ENCODE measurements at regions not wholly inside any gene's neighbourhood (a gene's known extent, or its start where the extent isn't known, plus 50 kb on each side); places are given as distances from the start of the nearest gene placed in this dataset.
"Not testable (repeated sequence)": the region's sequence is repeated elsewhere in the genome, so short reads cannot be mapped to it uniquely, and the experiment has no call there.

GRCh38 chr5:52255308-52255707 lies 532.4 kb upstream of the ITGA1 start:
- no peak for DNase-seq (ENCODE audit: low read depth)

- no peak for DNase-seq (ENCODE audit: low read depth)
Measured at GRCh38 chr5:52262844-52263243, 524.9 kb upstream of the ITGA1 start.

- DNase-seq (ENCODE audit: low read depth), result no peak
Measured at GRCh38 chr5:52269401-52269800, 518.3 kb upstream of the ITGA1 start.

- no peak for DNase-seq (ENCODE audit: low read depth)
Measured at GRCh38 chr5:52269859-52270258, 517.9 kb upstream of the ITGA1 start.

- no peak for DNase-seq (ENCODE audit: low read depth)
Measured at GRCh38 chr5:52275639-52276038, 512.1 kb upstream of the ITGA1 start.

GRCh38 chr5:52277101-52277500 lies 510.6 kb upstream of the ITGA1 start:
- no peak for DNase-seq (ENCODE audit: low read depth)

- DNase-seq (ENCODE audit: low read depth), result no peak
Measured at GRCh38 chr5:52282647-52283046, 505.1 kb upstream of the ITGA1 start.

- DNase-seq (ENCODE audit: low read depth), result no peak
Measured at GRCh38 chr5:52283221-52283620, 504.5 kb upstream of the ITGA1 start.

GRCh38 chr5:52300703-52301372 lies 486.9 kb upstream of the ITGA1 start:
- no peak for DNase-seq (ENCODE audit: low read depth)

GRCh38 chr5:52304816-52305215 lies 482.9 kb upstream of the ITGA1 start:
- not testable (repeated sequence) for DNase-seq (ENCODE audit: low read depth)

GRCh38 chr5:52328220-52328806 lies 459.4 kb upstream of the ITGA1 start:
- DNase-seq (ENCODE audit: low read depth), result no peak

- no peak for DNase-seq (ENCODE audit: low read depth)
Measured at GRCh38 chr5:52331725-52332124, 456.0 kb upstream of the ITGA1 start.

GRCh38 chr5:52334367-52334766 lies 453.3 kb upstream of the ITGA1 start:
- DNase-seq (ENCODE audit: low read depth), result no peak

- DNase-seq (ENCODE audit: low read depth), result no peak
Measured at GRCh38 chr5:52339285-52339684, 448.4 kb upstream of the ITGA1 start.

GRCh38 chr5:52342361-52342760 lies 445.4 kb upstream of the ITGA1 start:
- DNase-seq (ENCODE audit: low read depth), result no peak

GRCh38 chr5:52356311-52356918 lies 431.3 kb upstream of the ITGA1 start:
- no peak for DNase-seq (ENCODE audit: low read depth)

- DNase-seq (ENCODE audit: low read depth), result no peak
Measured at GRCh38 chr5:52359261-52359660, 428.5 kb upstream of the ITGA1 start.

- DNase-seq (ENCODE audit: low read depth), result no peak
Measured at GRCh38 chr5:52360985-52361384, 426.7 kb upstream of the ITGA1 start.

GRCh38 chr5:52374286-52374685 lies 413.4 kb upstream of the ITGA1 start:
- DNase-seq (ENCODE audit: low read depth), result no peak

- DNase-seq (ENCODE audit: low read depth), result no peak
Measured at GRCh38 chr5:52375969-52376368, 411.7 kb upstream of the ITGA1 start.

- DNase-seq (ENCODE audit: low read depth), result no peak
Measured at GRCh38 chr5:52376592-52376991, 411.1 kb upstream of the ITGA1 start.

- DNase-seq (ENCODE audit: low read depth), result no peak
Measured at GRCh38 chr5:52378237-52378636, 409.5 kb upstream of the ITGA1 start.

- DNase-seq (ENCODE audit: low read depth), result no peak
Measured at GRCh38 chr5:52388349-52388748, 399.4 kb upstream of the ITGA1 start.

- DNase-seq (ENCODE audit: low read depth), result no peak
Measured at GRCh38 chr5:52392321-52392720, 395.4 kb upstream of the ITGA1 start.

All from T follicular helper cell (primary cell).